ENCODE measurements at regions not wholly inside any gene's neighbourhood (a gene's known extent, or its start where the extent isn't known, plus 50 kb on each side); places are given as distances from the start of the nearest gene placed in this dataset.
A peak's percentile ranks its signal among the peaks of the same experiment; 100 is the strongest.
"Not testable (repeated sequence)": the region's sequence is repeated elsewhere in the genome, so short reads cannot be mapped to it uniquely, and the experiment has no call there.

DNA sequence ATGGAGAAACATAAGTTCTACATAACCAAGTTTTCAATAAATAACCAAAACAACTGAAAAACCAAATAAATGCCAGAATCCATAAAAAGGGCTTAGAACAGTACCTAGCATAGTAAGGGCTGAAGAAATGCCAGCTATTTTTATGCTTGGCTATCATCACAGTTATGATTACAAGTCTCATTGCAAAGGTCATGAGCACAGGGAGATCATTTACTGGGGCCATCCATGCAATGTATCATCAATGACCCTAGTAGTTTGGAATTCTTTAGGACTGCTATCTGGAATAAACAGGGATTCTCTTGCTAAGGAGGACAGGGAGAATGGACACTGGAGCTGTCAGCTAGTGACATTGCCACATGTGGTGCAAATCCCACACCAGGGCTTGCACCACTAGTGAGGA is 92.5 kb upstream of the NAP1L1 start:
- no peak for DNase-seq

DNA sequence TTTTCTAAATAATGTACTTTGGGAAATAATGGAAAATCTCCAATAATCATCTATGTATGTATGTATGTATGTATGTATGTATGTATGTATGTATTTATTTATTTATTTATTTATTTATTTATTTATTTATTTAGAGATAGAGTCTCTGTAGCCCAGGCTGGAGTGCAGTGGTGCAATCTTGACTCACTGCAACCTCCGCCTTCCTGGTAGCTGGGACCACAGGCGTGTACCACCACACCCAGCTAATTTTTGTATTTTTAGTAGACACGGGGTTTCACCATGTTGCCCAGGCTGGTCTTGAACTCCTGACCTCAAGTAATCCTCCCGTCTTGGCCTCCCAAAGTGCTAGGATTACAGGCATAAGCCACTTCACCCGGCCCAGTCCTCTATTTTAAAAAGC is 91.5 kb upstream of the NAP1L1 start:
- DNase-seq, result not testable (repeated sequence)

DNA sequence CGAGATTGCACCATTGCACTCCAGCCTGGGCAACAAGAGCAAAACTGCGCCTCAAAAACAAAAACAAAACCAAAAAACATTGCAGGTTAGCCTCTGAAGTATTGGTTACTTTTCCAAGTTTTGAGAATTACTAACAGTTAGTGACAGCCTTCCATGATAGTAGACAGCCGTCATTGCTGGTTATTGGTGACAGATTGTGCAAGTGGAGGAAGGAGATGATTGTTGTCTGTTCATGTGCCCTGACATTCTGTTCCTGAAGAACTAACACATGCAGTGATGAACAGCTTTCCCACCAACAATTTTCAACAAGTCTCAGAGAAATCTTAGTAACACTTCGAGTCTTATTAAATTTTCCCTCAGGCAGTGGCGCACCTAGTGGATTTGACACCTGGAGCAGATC is 89.3 kb upstream of the NAP1L1 start:
- DNase-seq, result no peak

DNA sequence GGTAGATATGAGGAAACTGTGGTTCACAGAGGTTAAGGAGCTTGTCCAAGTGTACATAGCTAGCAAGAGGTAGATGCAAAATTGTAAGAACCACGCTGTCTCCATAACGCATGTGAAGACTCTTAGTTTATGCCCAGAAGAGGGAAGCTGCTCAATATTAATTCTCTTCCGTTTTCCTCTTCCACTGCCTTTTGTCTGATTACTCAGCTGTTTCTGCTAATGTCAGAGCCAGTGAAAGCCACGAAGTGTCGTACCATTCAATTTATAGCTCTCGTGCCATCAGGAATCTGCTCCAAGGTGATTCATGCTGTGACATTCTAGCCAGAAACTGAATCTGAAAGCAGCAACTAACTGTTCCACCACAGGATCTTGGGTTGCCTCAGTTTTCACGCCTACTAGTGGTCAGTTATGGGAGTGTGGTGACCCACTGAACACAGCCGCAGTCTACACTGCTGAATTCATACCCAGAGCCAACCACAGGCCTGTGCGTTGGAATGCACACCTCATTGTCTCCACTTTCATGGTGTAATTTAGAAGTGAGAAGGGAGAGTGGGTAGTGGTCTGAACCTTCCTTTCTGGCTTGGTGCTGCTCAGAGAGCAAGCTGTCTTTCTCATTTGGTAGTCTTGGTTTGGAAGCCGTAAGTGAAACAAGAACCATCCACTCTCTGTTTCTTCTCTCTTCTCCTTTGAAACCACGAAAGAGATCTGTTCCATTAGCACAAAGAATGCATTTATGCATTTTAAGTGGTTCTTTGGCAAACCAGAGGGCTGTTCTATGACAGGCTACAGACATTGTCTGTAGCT is 74.2 kb upstream of the NAP1L1 start:
- DNase-seq, result peak in 3 of 6 experiments; percentile 9 to 28 (median 12)

DNA sequence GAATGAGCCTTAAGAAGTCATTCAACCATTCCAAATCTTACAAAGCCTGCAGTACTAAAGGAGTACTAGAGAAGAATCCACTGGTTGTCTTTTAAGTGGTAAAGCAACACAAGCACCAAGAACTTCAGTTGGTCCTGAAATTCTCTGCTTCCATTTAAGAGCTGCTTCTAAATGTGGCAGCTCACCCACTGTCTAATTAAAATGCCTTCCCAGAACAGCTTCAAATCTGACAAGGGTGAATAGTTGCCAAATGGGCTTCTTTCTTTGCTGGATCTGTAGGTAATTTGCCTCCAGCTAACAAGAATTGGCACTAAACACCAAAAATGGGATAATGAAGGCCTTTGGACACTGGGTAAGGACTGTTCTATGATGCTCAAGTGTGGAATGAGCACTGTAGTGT is 72.2 kb upstream of the NAP1L1 start:
- no peak for DNase-seq

DNA sequence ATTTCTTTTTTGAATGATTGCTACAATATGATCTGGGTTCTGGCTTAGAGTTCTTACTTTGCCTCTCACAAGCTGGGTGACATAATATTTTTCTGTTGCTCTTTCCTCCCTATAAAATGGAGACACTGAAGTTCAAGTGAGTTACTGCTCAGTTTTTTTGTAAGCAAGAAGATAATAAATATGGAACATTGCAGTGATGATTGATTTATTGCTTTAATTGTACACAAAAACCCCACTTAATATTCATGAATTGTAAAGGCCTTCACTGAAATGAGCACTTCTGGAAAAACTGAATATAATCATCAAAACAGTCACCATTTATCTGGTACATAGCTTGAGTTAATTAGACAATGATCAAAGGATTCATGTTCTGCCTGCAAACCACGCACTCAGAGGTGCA is 71.8 kb upstream of the NAP1L1 start:
- DNase-seq, result no peak

DNA sequence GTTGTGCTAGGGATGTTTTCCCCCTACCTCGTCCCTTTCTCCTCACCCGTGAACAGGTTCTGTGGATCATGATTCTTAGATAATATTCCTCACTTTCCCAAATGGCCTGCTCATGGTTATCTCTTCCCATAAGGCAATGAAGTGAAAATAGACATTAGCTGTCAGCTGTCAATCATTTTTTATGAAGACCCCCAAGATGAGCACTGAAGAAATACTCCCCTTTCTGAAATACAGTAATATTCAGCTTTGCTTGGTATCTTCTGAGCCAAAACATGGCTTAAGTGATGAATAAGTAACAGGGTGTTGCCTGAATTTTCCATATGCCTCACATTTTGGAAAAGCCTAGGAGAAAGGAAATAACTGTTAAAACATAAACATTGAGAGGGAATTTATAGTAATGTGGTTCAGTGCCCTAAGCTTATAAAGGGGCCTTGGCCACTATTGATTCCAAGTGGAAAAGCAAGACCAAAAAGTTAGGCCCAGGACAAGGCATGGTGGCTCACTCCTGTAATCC is 70.7 kb upstream of the NAP1L1 start:
- DNase-seq, result no peak

DNA sequence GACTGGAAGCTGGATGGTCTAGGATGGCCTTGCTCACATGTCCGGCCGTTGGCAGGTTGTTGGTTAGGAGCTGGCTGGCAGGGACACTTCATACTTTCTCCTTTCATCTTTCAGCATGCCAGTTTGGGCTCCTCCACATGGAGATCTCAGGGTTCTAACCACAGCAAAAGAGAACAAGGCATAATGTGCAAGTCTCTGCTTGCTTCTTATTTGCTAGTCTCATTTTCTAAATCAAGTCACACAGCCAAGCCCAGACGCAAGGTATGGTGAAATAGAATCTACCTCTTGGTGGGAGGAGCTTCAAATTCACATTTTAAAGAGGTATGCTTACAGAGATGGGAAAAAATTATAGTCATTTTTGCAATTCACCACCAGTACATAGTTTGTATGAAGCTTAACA is 69.1 kb upstream of the NAP1L1 start:
- no peak for DNase-seq

DNA sequence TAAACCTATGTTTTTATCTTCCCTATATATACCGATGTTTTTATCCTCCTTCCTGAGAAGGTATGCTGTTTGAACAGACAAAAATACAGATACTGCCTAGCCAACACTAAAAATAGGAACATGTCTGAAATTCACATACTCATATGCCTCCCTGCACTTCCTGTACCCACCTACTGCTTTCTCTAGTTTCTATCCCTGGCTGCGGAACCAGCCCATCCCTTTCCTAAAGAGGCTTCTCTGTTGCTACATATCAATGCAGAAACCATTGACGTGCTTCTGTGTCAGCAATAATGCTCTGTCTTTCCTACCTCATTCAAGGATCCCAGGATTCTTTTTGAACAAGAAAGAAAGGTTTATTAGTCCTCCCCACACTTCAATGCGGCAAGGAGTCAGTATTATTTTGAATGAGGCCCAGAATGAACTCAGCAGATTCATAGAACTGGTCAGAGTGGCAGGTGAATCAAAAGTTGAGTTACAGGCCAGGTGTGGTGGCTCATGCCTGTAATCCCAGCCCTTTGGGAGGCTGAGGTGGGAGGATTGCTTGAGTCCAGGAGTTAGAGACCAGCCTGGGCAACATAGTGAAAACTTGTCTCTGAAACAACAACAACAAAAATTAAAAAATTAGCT is 67.8 kb upstream of the NAP1L1 start:
- DNase-seq, result no peak

DNA sequence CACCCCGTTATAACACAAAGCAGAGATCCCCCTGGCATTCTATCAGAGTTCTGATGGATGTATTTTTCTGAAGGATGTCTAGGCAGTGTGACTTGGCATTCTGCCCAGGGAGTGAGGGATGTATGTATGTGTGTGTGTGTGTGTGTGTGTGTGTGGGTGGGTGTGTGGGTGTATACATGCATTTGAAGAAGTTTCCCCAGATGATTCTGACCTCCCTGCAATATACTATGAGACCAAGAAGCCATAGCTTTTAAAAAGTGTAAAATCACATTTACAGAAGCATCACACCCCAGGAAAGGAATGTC is 59.7 kb upstream of the NAP1L1 start:
- DNase-seq, result peak in 4 of 6 experiments; percentile 10 to 38 (median 30)

DNA sequence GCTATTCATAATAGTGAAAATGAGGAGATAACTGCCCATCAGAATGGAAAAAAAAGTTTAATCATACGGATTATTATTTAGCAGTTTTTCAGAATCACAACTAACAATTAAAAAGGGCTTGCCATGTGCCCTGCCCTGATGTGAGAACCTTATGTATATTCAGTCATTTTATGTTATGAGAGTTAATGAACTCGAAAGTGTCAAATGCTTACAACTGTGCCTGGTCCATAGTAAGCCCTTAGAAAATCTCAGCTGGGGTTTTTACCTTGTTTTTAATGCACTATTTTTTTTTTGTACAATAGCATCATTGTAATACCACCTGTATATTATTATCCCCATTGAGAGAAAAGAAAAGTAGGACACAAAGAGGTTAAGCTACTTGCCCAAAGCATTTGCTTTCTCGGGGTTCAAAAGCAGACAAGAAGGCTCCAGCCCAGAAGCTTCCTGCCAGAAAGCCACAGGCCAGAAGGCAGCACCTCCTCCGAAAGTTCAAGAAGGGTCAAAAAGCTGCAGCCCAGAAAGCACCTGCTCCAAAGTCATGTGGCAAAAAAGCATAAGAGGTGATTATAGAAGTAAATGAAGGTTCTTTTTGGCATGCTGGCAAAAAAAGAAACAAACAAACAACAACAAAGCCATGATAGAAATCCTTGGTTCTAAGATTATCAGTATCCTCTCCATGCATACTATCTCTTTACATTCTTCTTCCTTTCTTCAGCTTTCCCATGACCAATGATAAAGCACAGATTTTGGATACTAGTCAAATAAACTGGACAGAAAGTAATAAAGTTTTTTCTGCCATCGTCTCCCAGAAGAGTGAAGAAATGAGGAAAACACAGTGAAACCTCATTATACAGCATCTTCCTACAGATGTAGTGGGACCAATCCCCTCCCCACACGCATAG is 59.1 kb upstream of the NAP1L1 start:
- DNase-seq, result peak in 2 of 6 experiments; percentile 8 to 13

DNA sequence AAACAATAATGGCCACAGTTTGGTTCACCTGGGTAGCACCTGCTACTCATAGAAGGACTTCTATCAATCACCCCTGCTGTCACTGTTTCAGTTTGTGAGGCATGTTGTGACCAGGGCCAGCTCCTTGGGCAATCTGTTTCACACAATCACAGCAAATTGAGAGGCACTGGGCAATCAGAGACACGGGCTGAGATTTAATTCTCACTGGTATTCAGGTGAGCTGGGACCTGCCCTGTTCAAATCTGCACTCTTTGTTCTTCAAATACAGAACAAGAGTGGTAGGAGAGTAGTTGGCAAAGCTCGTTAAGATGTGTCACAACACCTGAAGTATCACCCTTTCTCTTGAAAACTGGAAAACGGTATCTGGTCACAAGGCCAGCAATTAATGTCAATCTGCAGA is 57.8 kb upstream of the NAP1L1 start:
- DNase-seq, result no peak

DNA sequence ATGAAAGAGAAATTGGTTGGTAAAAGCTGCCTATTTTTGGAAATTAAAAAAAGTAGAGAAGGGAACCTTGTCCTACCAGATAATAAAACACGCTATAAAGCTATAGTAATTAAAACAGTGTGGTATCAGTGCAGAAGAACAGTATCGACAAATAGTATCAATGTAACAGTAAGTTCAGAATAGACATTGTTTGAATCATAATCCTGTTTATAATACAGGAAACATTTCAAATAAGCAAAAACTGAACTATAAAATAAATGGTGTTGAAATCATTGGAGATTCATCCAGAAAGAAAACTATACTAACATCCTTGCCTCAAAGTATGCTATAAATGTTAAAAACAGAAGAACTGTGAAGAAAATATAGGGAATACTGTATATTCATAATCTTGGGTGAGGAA is 54.2 kb upstream of the NAP1L1 start:
- no peak for DNase-seq

DNA sequence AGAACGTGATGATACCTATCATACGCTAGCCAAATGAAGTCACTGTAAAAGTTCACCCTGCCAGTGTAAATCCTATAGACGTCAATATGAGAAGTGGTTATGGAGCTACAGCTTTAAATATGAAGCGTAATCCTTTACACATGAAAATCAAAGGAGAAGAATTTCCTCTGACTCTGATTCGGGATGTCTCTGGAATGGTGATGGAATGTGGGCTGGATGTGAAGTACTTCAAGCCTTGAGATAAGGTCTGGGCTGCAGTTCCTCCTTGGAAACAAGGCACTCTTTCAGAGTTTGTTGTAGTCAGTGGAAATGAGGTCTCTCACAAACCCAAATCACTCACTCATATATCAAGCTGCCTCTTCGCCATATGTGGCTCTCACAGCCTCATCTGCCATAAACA is 53.1 kb upstream of the NAP1L1 start:
- DNase-seq, result no peak

DNA sequence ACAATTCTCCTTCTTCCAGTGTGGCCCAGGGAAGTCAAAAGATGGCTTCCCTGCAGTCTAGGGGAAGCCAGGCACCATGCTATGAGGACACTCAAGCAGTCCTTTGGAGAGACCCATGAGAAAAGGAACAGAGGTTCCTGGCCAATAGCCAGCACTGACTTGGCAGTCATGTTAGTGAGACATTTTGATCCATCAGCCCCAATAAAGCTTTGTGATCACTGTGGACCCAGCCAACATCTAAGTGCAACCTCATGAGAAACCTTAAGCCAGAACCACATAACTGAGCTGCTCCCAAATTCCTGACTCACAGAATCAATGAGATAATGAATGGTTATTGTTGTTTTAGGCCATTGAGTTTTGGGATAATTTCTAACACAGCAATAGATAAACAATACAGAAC is 51.0 kb upstream of the NAP1L1 start:
- DNase-seq, result no peak

All from stimulated activated naive CD4-positive, alpha-beta T cell (primary cell).